Naive thymus-derived CD4-positive, alpha-beta T cell (primary cell): ENCODE measurements at regions not wholly inside any gene's neighbourhood (a gene's known extent, or its start where the extent isn't known, plus 50 kb on each side); places are given as distances from the start of the nearest gene placed in this dataset.

Source experiments
- ATAC-seq: fragments of 150-1000 bp; cut with Tn5 transposase; 2 replicates; pipeline ENCODE4 v1.10.0; 2021; ENCODE audit warnings: mild to moderate bottlenecking, moderate library complexity
- CTCF ChIA-PET: fragments of 350-600 bp; sonication (Branson Sonifier 250); formaldehyde crosslinking; loops from one replicate; lab custom pipeline; 2021; ENCODE audit warnings: antibody characterized with exemption; lab: Charles Lee
- POLR2A ChIA-PET: fragments of 350-600 bp; sonication (Branson Sonifier 250); formaldehyde crosslinking; loops from one replicate; lab custom pipeline; 2021; ENCODE audit warnings: antibody characterized with exemption, inconsistent platforms; lab: Charles Lee
- DNase-seq, 9 donors: peaks; one replicate each; pipeline versions ENCODE4 v3.0.0 to v3.0.0-alpha.2; 2020 to 2022; ENCODE audit warnings: mixed read lengths in 1 of 9
- H3K27ac ChIP-seq: one replicate; pipeline ENCODE4 v1.7.0; 2013; ENCODE audit warnings: mild to moderate bottlenecking, low read depth, low read length, moderate library complexity
- H3K27me3 ChIP-seq, 2 donors: one replicate each; pipeline ENCODE4 v1.7.0; 2013; ENCODE audit warnings: low read length in 2 of 2, mild to moderate bottlenecking in 2 of 2, moderate library complexity in 2 of 2; ENCODE audit not compliant: control insufficient read depth in 2 of 2, insufficient read depth in 2 of 2
- H3K36me3 ChIP-seq, 3 experiments: 1 replicate in 2 of 3; 2 replicates in 1 of 3; pipeline ENCODE4 v1.7.0; 2013; ENCODE audit warnings: low read length in 3 of 3, mild to moderate bottlenecking in 3 of 3, moderate library complexity in 1 of 3; ENCODE audit not compliant: insufficient read depth in 3 of 3, control insufficient read depth in 2 of 3
- H3K4me1 ChIP-seq, 2 donors: one replicate each; pipeline ENCODE4 v1.7.0; 2013; ENCODE audit warnings: low read length in 2 of 2, mild to moderate bottlenecking in 2 of 2, moderate library complexity in 1 of 2; ENCODE audit not compliant: control insufficient read depth in 2 of 2, insufficient read depth in 2 of 2
- H3K4me3 ChIP-seq: 2 replicates; pipeline ENCODE4 v1.7.0; 2013; ENCODE audit warnings: mild to moderate bottlenecking, low read length
- H3K9me3 ChIP-seq, 3 experiments: 1 replicate in 2 of 3; 2 replicates in 1 of 3; pipeline ENCODE4 v1.7.0; 2013; ENCODE audit warnings: low read length in 3 of 3; ENCODE audit not compliant: control insufficient read depth in 2 of 3
- H3K27ac Mint-ChIP-seq, 9 donors: one replicate each; pipeline ENCODE4 v1.8.0; 2020 to 2022; ENCODE audit warnings: mixed read lengths in 9 of 9, mild to moderate bottlenecking in 8 of 9, moderate library complexity in 5 of 9, inconsistent platforms in 2 of 9
- H3K27me3 Mint-ChIP-seq, 5 donors: one replicate each; pipeline ENCODE4 v1.8.0; 2021 to 2022; ENCODE audit warnings: mixed read lengths in 5 of 5, mild to moderate bottlenecking in 1 of 5
- H3K36me3 Mint-ChIP-seq, 5 donors: one replicate each; pipeline ENCODE4 v1.8.0; 2020 to 2022; ENCODE audit warnings: mixed read lengths in 5 of 5, mild to moderate bottlenecking in 3 of 5, inconsistent platforms in 1 of 5
- H3K4me1 Mint-ChIP-seq, 7 donors: one replicate each; pipeline ENCODE4 v1.8.0; 2020 to 2022; ENCODE audit warnings: mixed read lengths in 7 of 7, mild to moderate bottlenecking in 3 of 7, inconsistent platforms in 1 of 7
- H3K4me3 Mint-ChIP-seq, 10 donors: one replicate each; pipeline ENCODE4 v1.8.0; 2020 to 2022; ENCODE audit warnings: mild to moderate bottlenecking in 10 of 10, mixed read lengths in 10 of 10, moderate library complexity in 6 of 10, inconsistent platforms in 2 of 10
- H3K9me3 Mint-ChIP-seq, 11 donors: one replicate each; pipeline ENCODE4 v1.8.0; 2020 to 2022; ENCODE audit warnings: mixed read lengths in 11 of 11, mild to moderate bottlenecking in 4 of 11, inconsistent platforms in 1 of 11, moderate library complexity in 1 of 11
- intact Hi-C, 2 donors: fragments of 100-400 bp; cut with micrococcal nuclease; formaldehyde crosslinking; loops; one replicate each; pipeline ENCODE4 v1.15.1; 2023

GRCh38 chr12:41966001-41966400 is 178.7 kb downstream of the GXYLT1 start:
- no peak for ATAC-seq
- Histone ChIP-seq H3K4me3 (no peak overlapping the region), H3K9me3 (no peaks in the 10 kb centered on the region), H3K4me1 (no peaks in the 10 kb centered on the region), H3K36me3 (no peaks in the 10 kb centered on the region), H3K27me3 (no peaks in the 10 kb centered on the region), H3K27ac (no peak overlapping the region)
- DNase-seq, result no peak
- intact Hi-C loops, result no loop called here
- Mint-ChIP-seq H3K27me3 (peaks cover 0 to 14% (median 4%) of the 10 kb centered on the region in 5 donors), H3K9me3 (no peaks in the 10 kb centered on the region), H3K27ac (no peak overlapping the region), H3K4me1 (no peaks in the 10 kb centered on the region), H3K4me3 (no peak overlapping the region), H3K36me3 (no peaks in the 10 kb centered on the region)
- POLR2A ChIA-PET, result no interaction called here
- CTCF ChIA-PET, result no interaction called here

- H3K36me3 Mint-ChIP-seq, result no peaks in the 10 kb centered on the region
- no peaks in the 10 kb centered on the region for H3K9me3 Mint-ChIP-seq
- intact Hi-C loops, result no loop called here
- POLR2A ChIA-PET, result no interaction called here
- H3K9me3 ChIP-seq, result no peaks in the 10 kb centered on the region
- DNase-seq, result no peak
- no peak overlapping the region for H3K4me3 ChIP-seq
- CTCF ChIA-PET, result interaction anchor here (0.6 kb wide), 1 partner anchor 409 kb away, joined by 3 read pairs; no protein-coding TSS in a partner anchor
- H3K27ac Mint-ChIP-seq, result no peak overlapping the region
- H3K4me3 Mint-ChIP-seq, result no peak overlapping the region
- peaks cover 0 to 14% (median 4%) of the 10 kb centered on the region in 5 donors for H3K27me3 Mint-ChIP-seq
- H3K36me3 ChIP-seq, result no peaks in the 10 kb centered on the region
- ATAC-seq, result no peak
- no peak overlapping the region for H3K27ac ChIP-seq
- no peaks in the 10 kb centered on the region for H3K4me1 Mint-ChIP-seq
- no peaks in the 10 kb centered on the region for H3K27me3 ChIP-seq
- no peaks in the 10 kb centered on the region for H3K4me1 ChIP-seq
Observed at GRCh38 chr12:41963398-41963797, 181.3 kb downstream of the GXYLT1 start.

- no peaks in the 10 kb centered on the region for H3K36me3 Mint-ChIP-seq
- intact Hi-C loops, result no loop called here
- no peaks in the 10 kb centered on the region for H3K9me3 ChIP-seq
- H3K27me3 ChIP-seq, result no peaks in the 10 kb centered on the region
- ChIA-PET POLR2A (no interaction called here), CTCF (no interaction called here)
- no peaks in the 10 kb centered on the region for H3K4me1 ChIP-seq
- no peaks in the 10 kb centered on the region for H3K9me3 Mint-ChIP-seq
- ATAC-seq, result no peak
- no peak overlapping the region for H3K27ac ChIP-seq
- H3K27me3 Mint-ChIP-seq, result peaks cover 2 to 14% (median 4%) of the 10 kb centered on the region in 5 donors
- no peaks in the 10 kb centered on the region for H3K36me3 ChIP-seq
- H3K4me1 Mint-ChIP-seq, result no peaks in the 10 kb centered on the region
- no peak overlapping the region for H3K27ac Mint-ChIP-seq
- no peak for DNase-seq
- no peak overlapping the region for H3K4me3 Mint-ChIP-seq
- no peak overlapping the region for H3K4me3 ChIP-seq
Observed at GRCh38 chr12:41962171-41962572, 182.5 kb downstream of the GXYLT1 start.

- Mint-ChIP-seq H3K27ac (no peak overlapping the region), H3K27me3 (peaks cover 0 to 5% (median 0%) of the 10 kb centered on the region in 5 donors), H3K4me1 (no peaks in the 10 kb centered on the region), H3K36me3 (no peaks in the 10 kb centered on the region), H3K4me3 (no peak overlapping the region), H3K9me3 (no peaks in the 10 kb centered on the region)
- ChIA-PET POLR2A (no interaction called here), CTCF (no interaction called here)
- no peak for DNase-seq
- no peak overlapping the region for H3K4me3 ChIP-seq
- no peaks in the 10 kb centered on the region for H3K27me3 ChIP-seq
- no peaks in the 10 kb centered on the region for H3K4me1 ChIP-seq
- H3K27ac ChIP-seq, result no peak overlapping the region
- no peak for ATAC-seq
- H3K36me3 ChIP-seq, result no peaks in the 10 kb centered on the region
- H3K9me3 ChIP-seq, result no peaks in the 10 kb centered on the region
- intact Hi-C loops, result no loop called here
Observed at GRCh38 chr12:41959271-41959670, 185.4 kb downstream of the GXYLT1 start.

- Mint-ChIP-seq H3K36me3 (no peaks in the 10 kb centered on the region), H3K4me3 (no peak overlapping the region), H3K27ac (no peak overlapping the region), H3K4me1 (no peaks in the 10 kb centered on the region), H3K9me3 (no peaks in the 10 kb centered on the region), H3K27me3 (peaks cover 0 to 9% (median 0%) of the 10 kb centered on the region in 5 donors)
- Histone ChIP-seq H3K27ac (no peak overlapping the region), H3K9me3 (no peaks in the 10 kb centered on the region), H3K4me3 (no peak overlapping the region), H3K4me1 (no peaks in the 10 kb centered on the region), H3K36me3 (no peaks in the 10 kb centered on the region), H3K27me3 (no peaks in the 10 kb centered on the region)
- intact Hi-C loops, result no loop called here
- DNase-seq, result no peak
- ATAC-seq, result no peak
- ChIA-PET POLR2A (no interaction called here), CTCF (no interaction called here)
Observed at GRCh38 chr12:41956353-41956752, 188.3 kb downstream of the GXYLT1 start.

- no peak for DNase-seq
- Mint-ChIP-seq H3K27me3 (peaks cover 2 to 25% (median 16%) of the 10 kb centered on the region in 5 donors), H3K4me1 (no peaks in the 10 kb centered on the region), H3K27ac (no peak overlapping the region), H3K9me3 (peaks cover 1 to 14% (median 9%) of the 10 kb centered on the region in 11 donors), H3K4me3 (no peak overlapping the region), H3K36me3 (peaks cover 0 to 6% (median 0%) of the 10 kb centered on the region in 5 donors)
- no peak overlapping the region for H3K27ac ChIP-seq
- intact Hi-C loops, result no loop called here
- H3K4me1 ChIP-seq, result no peaks in the 10 kb centered on the region
- ChIA-PET POLR2A (no interaction called here), CTCF (no interaction called here)
- H3K9me3 ChIP-seq, result peaks cover 0 to 9% (median 0%) of the 10 kb centered on the region in 3 experiments
- ATAC-seq, result no peak
- H3K36me3 ChIP-seq, result no peaks in the 10 kb centered on the region
- H3K4me3 ChIP-seq, result no peak overlapping the region
- H3K27me3 ChIP-seq, result no peaks in the 10 kb centered on the region
Observed at GRCh38 chr12:41950455-41950854, 194.2 kb downstream of the GXYLT1 start.

GRCh38 chr12:41946106-41946505 is 198.6 kb downstream of the GXYLT1 start:
- no peak overlapping the region for H3K27ac Mint-ChIP-seq
- Histone ChIP-seq H3K4me3 (no peak overlapping the region), H3K27me3 (no peaks in the 10 kb centered on the region), H3K27ac (no peak overlapping the region), H3K9me3 (peaks cover 0 to 9% (median 0%) of the 10 kb centered on the region in 3 experiments), H3K4me1 (no peaks in the 10 kb centered on the region), H3K36me3 (no peaks in the 10 kb centered on the region)
- no peak overlapping the region for H3K4me3 Mint-ChIP-seq
- intact Hi-C loops, result no loop called here
- peaks cover 0 to 12% (median 0%) of the 10 kb centered on the region in 5 donors for H3K36me3 Mint-ChIP-seq
- ChIA-PET POLR2A (no interaction called here), CTCF (no interaction called here)
- H3K4me1 Mint-ChIP-seq, result no peaks in the 10 kb centered on the region
- H3K27me3 Mint-ChIP-seq, result peaks cover 2 to 45% (median 31%) of the 10 kb centered on the region in 5 donors
- DNase-seq, result no peak
- H3K9me3 Mint-ChIP-seq, result peaks cover 4 to 27% (median 12%) of the 10 kb centered on the region in 11 donors
- ATAC-seq, result no peak
